Colonic mucosa (tissue), 4 donors: ENCODE measurements at regions not wholly inside any gene's neighbourhood (a gene's known extent, or its start where the extent isn't known, plus 50 kb on each side); places are given as distances from the start of the nearest gene placed in this dataset.
"Not testable (repeated sequence)": the region's sequence is repeated elsewhere in the genome, so short reads cannot be mapped to it uniquely, and the experiment has no call there.

Experiments used
- DNase-seq: peaks from one replicate; pipeline ENCODE4 v3.0.0-alpha.2; 2020
- H3K27ac ChIP-seq: fragments of 200-600 bp; one replicate; pipeline ENCODE4 v1.8.0; 2021
- H3K27me3 ChIP-seq: fragments of 200-600 bp; one replicate; pipeline ENCODE4 v1.8.0; 2021
- H3K36me3 ChIP-seq: fragments of 200-600 bp; one replicate; pipeline ENCODE4 v1.8.0; 2021
- H3K4me1 ChIP-seq: fragments of 200-600 bp; one replicate; pipeline ENCODE4 v1.8.0; 2021; ENCODE audit warnings: mild to moderate bottlenecking
- H3K4me3 ChIP-seq: fragments of 200-600 bp; one replicate; pipeline ENCODE4 v1.8.0; 2021
- H3K9ac ChIP-seq, 2 donors: one replicate each; pipeline ENCODE4 v1.7.0; 2013; ENCODE audit warnings: control low read depth in 2 of 2, low read depth in 2 of 2, low read length in 2 of 2
- H3K9me3 ChIP-seq: fragments of 200-600 bp; one replicate; pipeline ENCODE4 v1.8.0; 2021
- intact Hi-C: fragments of 100-400 bp; cut with DNase I; formaldehyde crosslinking; loops from one replicate; pipeline ENCODE4 v1.14.1; 2022
- TF ChIP-seq, protein P1 (sequence below): fragments of 200-600 bp; IDR thresholded peaks from one replicate; pipeline ENCODE4 v1.8.0; 2022; ENCODE audit warnings: antibody characterized with exemption, mild to moderate bottlenecking
- donor health status: healthy.
- donor health status: DM: no; HTN: no; CAD: no.
- donor health status: DM: no; HTN: no; CAD: no.

DNA sequence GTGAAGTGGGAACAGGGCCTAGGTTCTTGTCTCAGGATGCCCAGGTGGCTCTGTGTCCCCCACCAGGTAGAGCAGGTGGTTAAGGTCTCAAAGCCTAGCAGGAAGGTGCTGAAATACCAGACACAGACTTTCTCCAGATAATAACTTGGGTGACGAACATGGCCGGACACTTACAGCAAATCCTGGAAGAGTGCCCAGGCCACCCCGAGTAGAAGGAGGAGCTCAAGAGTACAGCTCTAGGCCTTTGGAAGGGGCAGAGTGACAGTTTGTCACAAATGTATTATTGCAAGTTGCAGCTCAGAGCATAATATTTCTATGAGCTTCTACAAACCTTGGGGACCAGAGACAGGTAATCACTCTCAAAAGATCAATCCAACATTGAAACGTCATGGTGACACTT is 251.6 kb upstream of the SOX4 start:
- H3K27me3 ChIP-seq = no peaks in the 10 kb centered on the region
- H3K4me1 ChIP-seq = no peaks in the 10 kb centered on the region
- H3K36me3 ChIP-seq = no peaks in the 10 kb centered on the region
- DNase-seq = no peak
- no peak overlapping the region for H3K9ac ChIP-seq
- TF ChIP-seq, protein P1, sequence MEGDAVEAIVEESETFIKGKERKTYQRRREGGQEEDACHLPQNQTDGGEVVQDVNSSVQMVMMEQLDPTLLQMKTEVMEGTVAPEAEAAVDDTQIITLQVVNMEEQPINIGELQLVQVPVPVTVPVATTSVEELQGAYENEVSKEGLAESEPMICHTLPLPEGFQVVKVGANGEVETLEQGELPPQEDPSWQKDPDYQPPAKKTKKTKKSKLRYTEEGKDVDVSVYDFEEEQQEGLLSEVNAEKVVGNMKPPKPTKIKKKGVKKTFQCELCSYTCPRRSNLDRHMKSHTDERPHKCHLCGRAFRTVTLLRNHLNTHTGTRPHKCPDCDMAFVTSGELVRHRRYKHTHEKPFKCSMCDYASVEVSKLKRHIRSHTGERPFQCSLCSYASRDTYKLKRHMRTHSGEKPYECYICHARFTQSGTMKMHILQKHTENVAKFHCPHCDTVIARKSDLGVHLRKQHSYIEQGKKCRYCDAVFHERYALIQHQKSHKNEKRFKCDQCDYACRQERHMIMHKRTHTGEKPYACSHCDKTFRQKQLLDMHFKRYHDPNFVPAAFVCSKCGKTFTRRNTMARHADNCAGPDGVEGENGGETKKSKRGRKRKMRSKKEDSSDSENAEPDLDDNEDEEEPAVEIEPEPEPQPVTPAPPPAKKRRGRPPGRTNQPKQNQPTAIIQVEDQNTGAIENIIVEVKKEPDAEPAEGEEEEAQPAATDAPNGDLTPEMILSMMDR = no peak
- H3K4me3 ChIP-seq = no peak overlapping the region
- intact Hi-C loops = no loop called here
- no peaks in the 10 kb centered on the region for H3K9me3 ChIP-seq
- H3K27ac ChIP-seq = no peak overlapping the region

DNA sequence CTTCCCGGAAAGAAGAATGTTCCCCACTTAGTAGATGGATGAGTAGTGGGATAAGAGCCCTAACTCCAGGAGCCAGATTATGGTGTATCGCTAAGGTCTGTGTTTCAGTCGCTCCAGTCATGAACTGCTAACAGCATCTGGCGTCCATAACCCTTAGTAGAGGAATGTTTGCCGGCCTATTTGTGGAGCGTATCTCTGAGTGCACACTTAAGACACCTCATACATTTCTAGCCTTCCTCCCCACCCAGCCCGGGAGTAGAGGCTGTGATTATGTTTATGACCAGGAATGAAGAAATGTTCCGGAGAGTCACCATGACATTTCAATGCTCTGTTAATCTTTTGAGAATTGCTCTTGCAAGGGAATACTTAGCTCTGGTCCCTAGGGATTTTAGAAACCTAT is 251.1 kb upstream of the SOX4 start:
- Histone ChIP-seq H3K9ac (no peak overlapping the region), H3K9me3 (no peaks in the 10 kb centered on the region), H3K27me3 (no peaks in the 10 kb centered on the region), H3K4me3 (no peak overlapping the region), H3K4me1 (no peaks in the 10 kb centered on the region), H3K36me3 (no peaks in the 10 kb centered on the region), H3K27ac (no peak overlapping the region)
- TF ChIP-seq, protein P1 = no peak
- intact Hi-C loops = no loop called here
- DNase-seq = no peak

DNA sequence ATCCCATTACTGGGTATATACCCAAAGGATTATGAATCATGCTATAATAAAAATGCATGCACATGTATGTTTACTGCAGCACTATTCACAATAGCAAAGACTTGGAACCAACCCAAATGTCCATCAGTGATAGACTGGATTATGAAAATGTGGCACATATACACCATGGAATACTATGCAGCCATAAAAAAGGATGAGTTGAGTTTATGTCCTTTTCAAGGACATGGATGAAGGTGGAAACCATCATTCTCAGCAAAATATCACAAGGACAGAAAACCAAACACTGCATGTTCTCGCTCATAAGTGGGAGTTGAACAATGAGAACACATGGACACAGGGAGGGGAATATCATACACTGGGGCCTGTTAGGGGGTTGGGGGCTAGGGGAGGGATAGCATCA is 247.8 kb upstream of the SOX4 start:
- H3K4me1 ChIP-seq, H3K9ac ChIP-seq, H3K36me3 ChIP-seq, H3K27me3 ChIP-seq, H3K27ac ChIP-seq, intact Hi-C loops, H3K4me3 ChIP-seq, H3K9me3 ChIP-seq, DNase-seq: not testable (repeated sequence)

DNA sequence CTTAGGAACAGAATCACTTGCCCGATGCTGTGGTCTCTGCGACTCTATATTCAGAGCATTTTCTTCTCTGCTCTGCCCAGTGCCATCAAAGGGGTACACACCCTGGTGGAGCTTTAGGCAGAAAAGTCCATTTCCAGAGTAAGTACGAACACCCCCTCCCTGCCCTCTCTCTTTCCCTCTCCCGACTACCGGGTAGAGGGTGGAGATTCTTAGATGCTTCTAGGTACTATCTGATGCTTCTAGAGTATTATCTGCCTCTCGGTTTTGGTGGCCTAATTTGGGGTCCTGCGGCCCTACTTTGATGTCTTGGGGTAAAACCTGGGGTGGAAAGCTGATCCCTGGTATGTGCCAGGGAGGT is 245.4 kb upstream of the SOX4 start:
- intact Hi-C loops = no loop called here
- Histone ChIP-seq H3K9me3 (no peaks in the 10 kb centered on the region), H3K27ac (no peak overlapping the region), H3K36me3 (no peaks in the 10 kb centered on the region), H3K27me3 (no peaks in the 10 kb centered on the region), H3K9ac (no peak overlapping the region), H3K4me1 (no peaks in the 10 kb centered on the region), H3K4me3 (no peak overlapping the region)
- TF ChIP-seq, protein P1 = no peak
- no peak for DNase-seq

DNA sequence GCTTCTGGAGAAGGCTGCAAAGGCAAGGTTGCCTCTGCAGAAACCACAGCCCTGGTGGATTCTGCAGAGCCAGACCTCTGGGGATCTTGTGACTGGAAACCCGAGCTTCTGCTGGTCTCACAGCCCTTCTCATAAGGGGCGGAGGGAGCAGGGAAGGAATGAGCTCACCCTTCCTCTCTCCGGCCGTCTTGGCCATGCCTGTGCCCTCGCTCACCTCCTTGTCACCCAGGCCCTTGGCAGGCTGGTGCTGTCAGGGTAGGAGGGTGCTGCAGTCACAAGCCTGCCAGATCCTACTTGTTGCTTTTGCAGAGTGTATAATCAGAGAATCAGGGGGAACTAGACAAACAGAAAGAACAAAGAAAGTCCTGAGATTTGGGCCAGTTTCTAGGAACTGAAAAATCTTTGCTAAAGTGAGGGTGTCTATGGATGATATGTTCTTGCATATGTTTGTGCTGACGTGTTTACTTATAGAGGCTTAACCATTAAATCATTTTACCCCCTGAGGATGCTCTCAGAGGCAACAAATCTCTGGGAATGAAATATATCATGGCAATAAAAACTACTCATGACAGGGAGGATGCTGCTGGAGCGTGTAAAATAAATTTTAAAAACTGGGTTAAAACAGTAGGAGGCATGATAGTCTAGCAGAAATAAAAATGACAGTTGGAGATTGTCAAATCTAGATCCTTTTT is 244.9 kb upstream of the SOX4 start:
- intact Hi-C loops = no loop called here
- H3K4me1 ChIP-seq = no peaks in the 10 kb centered on the region
- DNase-seq = no peak
- H3K27me3 ChIP-seq = no peaks in the 10 kb centered on the region
- H3K4me3 ChIP-seq = no peak overlapping the region
- no peaks in the 10 kb centered on the region for H3K9me3 ChIP-seq
- H3K27ac ChIP-seq = no peak overlapping the region
- H3K9ac ChIP-seq = no peak overlapping the region
- TF ChIP-seq, protein P1 = no peak
- H3K36me3 ChIP-seq = no peaks in the 10 kb centered on the region

DNA sequence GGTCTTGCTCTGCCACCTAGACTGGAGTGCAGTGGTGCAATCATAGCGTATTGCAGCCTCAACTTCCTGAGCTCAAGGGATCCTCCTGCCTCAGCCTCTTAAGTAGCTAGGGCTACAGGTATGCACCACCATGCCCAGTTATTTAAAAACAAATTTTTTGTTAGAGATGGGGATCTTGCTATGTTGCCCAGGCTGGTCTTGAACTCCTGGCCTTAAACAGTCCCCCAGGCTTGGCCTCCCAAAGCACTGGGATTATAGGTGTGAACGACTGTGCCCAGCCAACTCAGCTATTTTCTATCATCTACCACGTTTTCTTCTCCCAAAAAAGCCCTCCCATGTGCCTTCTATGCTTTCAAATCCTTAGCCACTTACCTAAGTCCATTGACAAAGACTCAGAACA is 243.7 kb upstream of the SOX4 start:
- H3K4me3 ChIP-seq = no peak overlapping the region
- H3K36me3 ChIP-seq = no peaks in the 10 kb centered on the region
- TF ChIP-seq, protein P1 = no peak
- H3K27me3 ChIP-seq = no peaks in the 10 kb centered on the region
- DNase-seq = no peak
- no peak overlapping the region for H3K9ac ChIP-seq
- intact Hi-C loops = no loop called here
- no peaks in the 10 kb centered on the region for H3K9me3 ChIP-seq
- H3K27ac ChIP-seq = no peak overlapping the region
- H3K4me1 ChIP-seq = no peaks in the 10 kb centered on the region
